ENCODE measurements at regions not wholly inside any gene's neighbourhood (a gene's known extent, or its start where the extent isn't known, plus 50 kb on each side); places are given as distances from the start of the nearest gene placed in this dataset.

DNA sequence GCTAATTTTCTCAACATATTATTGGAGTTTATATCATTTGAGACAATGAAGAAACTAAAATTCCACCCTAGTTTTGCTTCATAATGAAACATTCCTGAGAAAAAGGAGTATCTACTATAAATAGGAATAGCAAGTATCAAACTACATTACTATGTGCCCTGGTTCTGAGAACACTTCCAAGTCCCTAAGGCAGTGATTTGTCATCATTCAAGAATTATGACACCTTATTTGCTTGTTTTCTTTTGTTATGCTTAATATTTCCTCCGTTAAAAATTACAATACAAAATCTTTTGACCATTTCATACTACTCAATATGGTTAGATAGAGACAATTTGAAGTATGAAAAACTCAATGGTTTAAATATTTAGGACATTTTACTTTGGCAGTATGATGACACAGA, 707.8 kb upstream of the GOLIM4 start:
- Mint-ChIP-seq H3K4me3 (no peak overlapping the region), H3K9me3 (no peaks in the 10 kb centered on the region), H3K27ac (no peak overlapping the region), H3K4me1 (no peaks in the 10 kb centered on the region), H3K27me3 (no peaks in the 10 kb centered on the region), H3K36me3 (ENCODE audit: low read depth) (no peaks in the 10 kb centered on the region)
- no peak for ATAC-seq (ENCODE audit: low read depth)
- TF ChIP-seq, protein P1, sequence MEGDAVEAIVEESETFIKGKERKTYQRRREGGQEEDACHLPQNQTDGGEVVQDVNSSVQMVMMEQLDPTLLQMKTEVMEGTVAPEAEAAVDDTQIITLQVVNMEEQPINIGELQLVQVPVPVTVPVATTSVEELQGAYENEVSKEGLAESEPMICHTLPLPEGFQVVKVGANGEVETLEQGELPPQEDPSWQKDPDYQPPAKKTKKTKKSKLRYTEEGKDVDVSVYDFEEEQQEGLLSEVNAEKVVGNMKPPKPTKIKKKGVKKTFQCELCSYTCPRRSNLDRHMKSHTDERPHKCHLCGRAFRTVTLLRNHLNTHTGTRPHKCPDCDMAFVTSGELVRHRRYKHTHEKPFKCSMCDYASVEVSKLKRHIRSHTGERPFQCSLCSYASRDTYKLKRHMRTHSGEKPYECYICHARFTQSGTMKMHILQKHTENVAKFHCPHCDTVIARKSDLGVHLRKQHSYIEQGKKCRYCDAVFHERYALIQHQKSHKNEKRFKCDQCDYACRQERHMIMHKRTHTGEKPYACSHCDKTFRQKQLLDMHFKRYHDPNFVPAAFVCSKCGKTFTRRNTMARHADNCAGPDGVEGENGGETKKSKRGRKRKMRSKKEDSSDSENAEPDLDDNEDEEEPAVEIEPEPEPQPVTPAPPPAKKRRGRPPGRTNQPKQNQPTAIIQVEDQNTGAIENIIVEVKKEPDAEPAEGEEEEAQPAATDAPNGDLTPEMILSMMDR (IDR thresholded peaks at IDR 0.05): no peak
- intact Hi-C loops (cut with micrococcal nuclease): no loop called here
- CTCF ChIA-PET: no interaction called here
- POLR2A ChIA-PET: no interaction called here
- no peak for DNase-seq

DNA sequence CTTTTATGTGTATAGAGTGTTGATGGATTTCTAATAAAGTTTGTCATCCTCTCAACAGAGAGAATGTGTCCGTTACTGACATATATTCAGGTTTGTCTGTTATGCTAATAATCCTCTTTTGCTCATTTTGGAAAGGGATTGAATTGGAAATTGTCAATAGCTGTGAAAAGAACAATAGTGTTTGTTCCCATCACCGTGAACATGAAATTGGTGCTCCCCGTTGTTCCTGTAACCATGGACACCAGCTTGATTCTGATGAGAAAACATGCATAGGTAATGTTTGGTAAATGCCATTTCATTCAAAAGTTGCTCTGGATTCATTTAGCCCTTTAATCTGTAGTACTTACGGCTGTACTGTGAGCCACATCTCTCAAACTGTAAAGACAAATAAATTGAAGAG, 707.0 kb upstream of the GOLIM4 start:
- H3K27ac Mint-ChIP-seq: no peak overlapping the region
- ChIA-PET CTCF (no interaction called here), POLR2A (no interaction called here)
- H3K9me3 Mint-ChIP-seq: no peaks in the 10 kb centered on the region
- ATAC-seq (ENCODE audit: low read depth) (no peak), DNase-seq (no peak)
- no peak overlapping the region for H3K4me3 Mint-ChIP-seq
- TF ChIP-seq, protein P1 (IDR thresholded peaks at IDR 0.05): no peak
- no peaks in the 10 kb centered on the region for H3K27me3 Mint-ChIP-seq
- no peaks in the 10 kb centered on the region for H3K36me3 Mint-ChIP-seq (ENCODE audit: low read depth)
- H3K4me1 Mint-ChIP-seq: no peaks in the 10 kb centered on the region
- intact Hi-C loops (cut with micrococcal nuclease): no loop called here

DNA sequence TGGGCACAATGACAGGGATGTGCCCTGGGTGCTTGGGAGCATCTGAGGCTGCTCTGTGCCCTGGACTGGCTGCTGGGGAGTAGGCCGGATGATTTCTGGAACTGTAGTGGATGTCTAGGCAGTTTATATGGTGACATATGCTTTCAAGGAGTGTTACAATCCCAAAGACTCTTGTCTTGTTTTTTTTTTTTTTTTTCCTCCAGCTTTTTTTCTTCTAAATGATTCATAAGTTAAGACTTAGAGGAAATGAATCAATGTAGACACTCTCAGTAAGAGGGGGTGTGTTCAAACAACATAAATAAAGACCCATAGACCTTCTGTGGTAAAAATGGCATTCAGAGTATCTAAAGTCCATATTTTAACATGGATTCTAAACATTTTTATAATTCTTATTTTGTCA, 706.1 kb upstream of the GOLIM4 start:
- intact Hi-C loops (cut with micrococcal nuclease): no loop called here
- CTCF ChIA-PET: no interaction called here
- ATAC-seq (ENCODE audit: low read depth) (no peak), DNase-seq (no peak)
- Mint-ChIP-seq H3K4me3 (no peak overlapping the region), H3K9me3 (no peaks in the 10 kb centered on the region), H3K36me3 (ENCODE audit: low read depth) (no peaks in the 10 kb centered on the region), H3K27ac (no peak overlapping the region), H3K4me1 (no peaks in the 10 kb centered on the region), H3K27me3 (no peaks in the 10 kb centered on the region)
- TF ChIP-seq, protein P1 (IDR thresholded peaks at IDR 0.05): no peak
- POLR2A ChIA-PET: no interaction called here

DNA sequence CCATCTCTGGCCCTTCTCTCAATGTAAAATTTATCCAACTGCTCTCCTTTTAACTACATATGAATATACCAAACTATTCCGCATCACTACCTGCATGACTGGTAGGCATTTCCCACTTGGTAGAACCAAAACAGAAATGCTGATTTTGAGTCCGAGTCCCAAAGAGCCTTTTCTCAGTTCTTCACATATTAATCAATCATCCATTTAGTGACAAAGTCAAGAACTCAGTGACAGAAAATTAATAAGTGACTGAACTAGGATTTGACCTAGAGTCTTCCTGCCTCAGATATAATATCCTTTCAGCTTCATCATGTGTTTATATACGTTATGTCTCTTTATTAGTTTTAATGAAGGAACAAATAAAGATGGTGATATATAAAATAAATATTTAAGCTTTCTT, 700.6 kb upstream of the GOLIM4 start:
- H3K27ac Mint-ChIP-seq: no peak overlapping the region
- ATAC-seq (ENCODE audit: low read depth) (no peak), DNase-seq (no peak)
- ChIA-PET POLR2A (no interaction called here), CTCF (no interaction called here)
- H3K4me3 Mint-ChIP-seq: no peak overlapping the region
- intact Hi-C loops (cut with micrococcal nuclease): no loop called here
- H3K27me3 Mint-ChIP-seq: no peaks in the 10 kb centered on the region
- no peaks in the 10 kb centered on the region for H3K36me3 Mint-ChIP-seq (ENCODE audit: low read depth)
- TF ChIP-seq, protein P1 (IDR thresholded peaks at IDR 0.05): no peak
- no peaks in the 10 kb centered on the region for H3K9me3 Mint-ChIP-seq
- H3K4me1 Mint-ChIP-seq: no peaks in the 10 kb centered on the region

DNA sequence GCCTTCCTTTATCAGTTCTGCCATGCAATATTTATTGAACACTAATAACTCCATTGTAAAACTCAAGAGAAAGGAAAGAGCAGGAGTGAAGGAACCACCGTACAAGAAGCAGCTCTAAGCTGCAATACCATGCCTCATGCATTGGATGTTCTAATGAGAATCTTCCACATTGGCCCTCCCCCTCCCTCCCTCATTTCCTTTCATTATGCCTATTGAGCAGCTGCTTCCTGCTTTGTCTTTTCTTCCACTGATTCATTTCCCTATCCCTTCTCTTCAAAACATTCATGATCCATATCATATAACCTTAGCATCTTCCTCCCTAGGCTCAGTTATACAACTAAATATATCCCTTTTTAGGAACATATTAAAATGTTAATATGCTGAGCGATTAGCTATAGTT, 698.7 kb upstream of the GOLIM4 start:
- H3K4me1 Mint-ChIP-seq: no peaks in the 10 kb centered on the region
- ChIA-PET CTCF (no interaction called here), POLR2A (no interaction called here)
- no peak overlapping the region for H3K27ac Mint-ChIP-seq
- no peak overlapping the region for H3K4me3 Mint-ChIP-seq
- no peaks in the 10 kb centered on the region for H3K9me3 Mint-ChIP-seq
- DNase-seq (no peak), ATAC-seq (ENCODE audit: low read depth) (no peak)
- TF ChIP-seq, protein P1 (IDR thresholded peaks at IDR 0.05): no peak
- intact Hi-C loops (cut with micrococcal nuclease): no loop called here
- H3K27me3 Mint-ChIP-seq: no peaks in the 10 kb centered on the region
- H3K36me3 Mint-ChIP-seq (ENCODE audit: low read depth): no peaks in the 10 kb centered on the region
